Liver (tissue), 3 donors: ENCODE measurements at regions not wholly inside any gene's neighbourhood (a gene's known extent, or its start where the extent isn't known, plus 50 kb on each side); places are given as distances from the start of the nearest gene placed in this dataset.

Experiments
- ATF3 ChIP-seq: IDR thresholded peaks from 2 replicates; pipeline ENCODE4 v1.6.1; 2016; ENCODE audit warnings: antibody characterized with exemption
- CTCF ChIP-seq: fragments of 150-350 bp; IDR thresholded peaks from 2 replicates; pipeline ENCODE4 v1.5.1; 2017; ENCODE audit warnings: improper control_type of control experiment, low read depth, low read length; ENCODE audit not compliant: missing input control
- HNF4A ChIP-seq, 2 donors: conservative IDR thresholded peaks; 2 replicates each; pipeline ENCODE4 v1.6.1; 2016; ENCODE audit warnings: antibody characterized with exemption in 2 of 2, mild to moderate bottlenecking in 2 of 2
- JUND ChIP-seq, 2 donors: IDR thresholded peaks; 2 replicates each; pipeline ENCODE4 v1.6.1; 2016; ENCODE audit warnings: antibody characterized with exemption in 2 of 2
- REST ChIP-seq: IDR thresholded peaks from 2 replicates; pipeline ENCODE4 v1.6.1; 2016; ENCODE audit warnings: antibody characterized with exemption, mild to moderate bottlenecking
- YY1 ChIP-seq: IDR thresholded peaks from 2 replicates; pipeline ENCODE4 v1.6.1; 2016; ENCODE audit warnings: antibody characterized with exemption, mild to moderate bottlenecking
- ZBTB33 ChIP-seq: IDR thresholded peaks from 2 replicates; pipeline ENCODE4 v1.6.1; 2016; ENCODE audit warnings: antibody characterized with exemption
- donor health status: healthy.
- donor health status: healthy.

- TF ChIP-seq YY1 (no peak), CTCF (no peak), REST (no peak), ZBTB33 (no peak), HNF4A (conservative IDR thresholded peaks at IDR 0.05) (no peak), ATF3 (no peak), JUND (IDR thresholded peaks at IDR 0.05) (no peak)
These were observed 175.3 kb upstream of the RALGAPA2 start for GRCh38 chr20:20887593-20888265.
